Kidney (tissue), 13 donors: ENCODE measurements at regions not wholly inside any gene's neighbourhood (a gene's known extent, or its start where the extent isn't known, plus 50 kb on each side); places are given as distances from the start of the nearest gene placed in this dataset.

Source experiments
- DNase-seq, 5 donors: peaks; one replicate each; pipeline ENCODE4 v3.0.0-alpha.2; 2013 to 2020
- FAIRE-seq: peaks from 2 replicates; lab custom pipeline; 2012; peaks lifted over from hg19 to GRCh38; lab: Jason Lieb, UNC
- H3K27ac ChIP-seq, 2 donors: one replicate each; pipeline ENCODE4 v1.7.0; 2013; ENCODE audit warnings: low read depth in 2 of 2, low read length in 2 of 2, inconsistent platforms in 1 of 2
- H3K27me3 ChIP-seq: one replicate; pipeline ENCODE4 v1.7.1; 2013; ENCODE audit warnings: low read length, inconsistent platforms; ENCODE audit not compliant: control insufficient read depth, insufficient read depth
- H3K36me3 ChIP-seq, 3 donors: one replicate each; pipeline versions ENCODE4 v1.7.0 to v1.7.1; 2013; ENCODE audit warnings: low read length in 3 of 3, control low read depth in 1 of 3, inconsistent platforms in 1 of 3; ENCODE audit not compliant: insufficient read depth in 3 of 3, control insufficient read depth in 2 of 3
- H3K4me1 ChIP-seq, 3 donors: one replicate each; pipeline versions ENCODE4 v1.7.0 to v1.7.1; 2013; ENCODE audit warnings: low read length in 3 of 3, inconsistent platforms in 1 of 3, low read depth in 1 of 3; ENCODE audit not compliant: control insufficient read depth in 2 of 3, insufficient read depth in 2 of 3
- H3K4me3 ChIP-seq, 3 donors: one replicate each; pipeline versions ENCODE4 v1.7.0 to v1.8.1; 2013; ENCODE audit warnings: low read length in 3 of 3, control low read depth in 1 of 3, inconsistent platforms in 1 of 3
- H3K9ac ChIP-seq, 3 donors: one replicate each; pipeline versions ENCODE4 v1.7.0 to v1.7.1; 2013; ENCODE audit warnings: low read length in 3 of 3, control low read depth in 1 of 3, inconsistent platforms in 1 of 3
- H3K9me3 ChIP-seq, 3 donors: one replicate each; pipeline versions ENCODE4 v1.7.0 to v1.7.1; 2013; ENCODE audit warnings: low read length in 3 of 3, control low read depth in 1 of 3, inconsistent platforms in 1 of 3; ENCODE audit not compliant: control insufficient read depth in 2 of 3, insufficient read depth in 1 of 3
- CTCF ChIP-seq: IDR thresholded peaks from 3 replicates; pipeline ENCODE4 v1.5.1; 2012; ENCODE audit warnings: mild to moderate bottlenecking, moderate library complexity, borderline replicate concordance; ENCODE audit not compliant: insufficient read depth; ENCODE audit errors: extremely low read depth
- intact Hi-C: fragments of 100-400 bp; cut with DNase I; formaldehyde crosslinking; loops from one replicate; pipeline ENCODE4 v1.11.1; 2022
- donor health status: control.
- donor health status: control.
- donor health status: control.
- donor health status: control.
- donor health status: control.
- donor health status: DM: yes; HTN: yes; CAD: no.
- donor health status: Normal renal cell carcinoma (clear cell type).

GRCh38 chr3:86790884-86791549 lies 199.9 kb downstream of the VGLL3 start:
- Histone ChIP-seq H3K9me3 (no peaks in the 10 kb centered on the region), H3K27me3 (no peaks in the 10 kb centered on the region), H3K27ac (no peak overlapping the region), H3K4me3 (no peak overlapping the region), H3K9ac (no peak overlapping the region), H3K4me1 (no peaks in the 10 kb centered on the region), H3K36me3 (no peaks in the 10 kb centered on the region)
- no peak for DNase-seq
- intact Hi-C loops, result no loop called here
- TF ChIP-seq CTCF, result no peak
- no peak for FAIRE-seq

- H3K4me3 ChIP-seq, result no peak overlapping the region
- no peak overlapping the region for H3K27ac ChIP-seq
- TF ChIP-seq CTCF, result no peak
- intact Hi-C loops, result no loop called here
- FAIRE-seq (no peak), DNase-seq (no peak)
- no peaks in the 10 kb centered on the region for H3K4me1 ChIP-seq
- no peaks in the 10 kb centered on the region for H3K9me3 ChIP-seq
- H3K9ac ChIP-seq, result no peak overlapping the region
- H3K36me3 ChIP-seq, result no peaks in the 10 kb centered on the region
- H3K27me3 ChIP-seq, result no peaks in the 10 kb centered on the region
Measured at GRCh38 chr3:86788371-86788770, 202.6 kb downstream of the VGLL3 start.

GRCh38 chr3:86787091-86787490 lies 203.9 kb downstream of the VGLL3 start:
- no peaks in the 10 kb centered on the region for H3K36me3 ChIP-seq
- no peaks in the 10 kb centered on the region for H3K4me1 ChIP-seq
- DNase-seq (no peak), FAIRE-seq (no peak)
- no peaks in the 10 kb centered on the region for H3K27me3 ChIP-seq
- no peak overlapping the region for H3K4me3 ChIP-seq
- no peak overlapping the region for H3K9ac ChIP-seq
- H3K27ac ChIP-seq, result no peak overlapping the region
- intact Hi-C loops, result no loop called here
- no peak for TF ChIP-seq CTCF
- H3K9me3 ChIP-seq, result no peaks in the 10 kb centered on the region

GRCh38 chr3:86785386-86785785 lies 205.6 kb downstream of the VGLL3 start:
- intact Hi-C loops, result no loop called here
- H3K36me3 ChIP-seq, result no peaks in the 10 kb centered on the region
- H3K9me3 ChIP-seq, result no peaks in the 10 kb centered on the region
- peak in 1 of 5 donors; percentile 5 for DNase-seq
- FAIRE-seq, result no peak
- H3K9ac ChIP-seq, result no peak overlapping the region
- H3K27me3 ChIP-seq, result no peaks in the 10 kb centered on the region
- H3K4me1 ChIP-seq, result no peaks in the 10 kb centered on the region
- H3K4me3 ChIP-seq, result no peak overlapping the region
- H3K27ac ChIP-seq, result no peak overlapping the region
- no peak for TF ChIP-seq CTCF
